Endothelial cell (in vitro differentiated cells): ENCODE measurements at regions not wholly inside any gene's neighbourhood (a gene's known extent, or its start where the extent isn't known, plus 50 kb on each side); places are given as distances from the start of the nearest gene placed in this dataset.

Experiments used
- DNase-seq: peaks from one replicate; pipeline ENCODE4 v3.0.0; 2021; ENCODE audit warnings: low spot score
- H3K27ac Mint-ChIP-seq: one replicate; pipeline ENCODE4 v1.8.0; 2021; ENCODE audit warnings: mixed read lengths, inconsistent platforms; ENCODE audit not compliant: unreplicated experiment
- H3K27me3 Mint-ChIP-seq: one replicate; pipeline ENCODE4 v1.8.0; 2021; ENCODE audit warnings: mild to moderate bottlenecking, moderate library complexity, mixed read lengths, inconsistent platforms; ENCODE audit not compliant: unreplicated experiment
- H3K36me3 Mint-ChIP-seq: one replicate; pipeline ENCODE4 v1.8.0; 2021; ENCODE audit warnings: mild to moderate bottlenecking, low read depth, mixed read lengths, inconsistent platforms; ENCODE audit not compliant: unreplicated experiment
- H3K4me1 Mint-ChIP-seq: one replicate; pipeline ENCODE4 v1.8.0; 2021; ENCODE audit warnings: mild to moderate bottlenecking, mixed read lengths, inconsistent platforms; ENCODE audit not compliant: unreplicated experiment
- H3K4me3 Mint-ChIP-seq: one replicate; pipeline ENCODE4 v1.8.0; 2021; ENCODE audit warnings: mild to moderate bottlenecking, mixed read lengths, inconsistent platforms; ENCODE audit not compliant: unreplicated experiment
- H3K9me3 Mint-ChIP-seq: one replicate; pipeline ENCODE4 v1.8.0; 2021; ENCODE audit warnings: mixed read lengths, inconsistent platforms; ENCODE audit not compliant: unreplicated experiment
- TF ChIP-seq, protein P1 (sequence below): fragments of 200-600 bp; sonication (generic); IDR thresholded peaks from one replicate; pipeline ENCODE4 v1.5.0; 2021; ENCODE audit warnings: antibody characterized with exemption; ENCODE audit not compliant: unreplicated experiment

DNA sequence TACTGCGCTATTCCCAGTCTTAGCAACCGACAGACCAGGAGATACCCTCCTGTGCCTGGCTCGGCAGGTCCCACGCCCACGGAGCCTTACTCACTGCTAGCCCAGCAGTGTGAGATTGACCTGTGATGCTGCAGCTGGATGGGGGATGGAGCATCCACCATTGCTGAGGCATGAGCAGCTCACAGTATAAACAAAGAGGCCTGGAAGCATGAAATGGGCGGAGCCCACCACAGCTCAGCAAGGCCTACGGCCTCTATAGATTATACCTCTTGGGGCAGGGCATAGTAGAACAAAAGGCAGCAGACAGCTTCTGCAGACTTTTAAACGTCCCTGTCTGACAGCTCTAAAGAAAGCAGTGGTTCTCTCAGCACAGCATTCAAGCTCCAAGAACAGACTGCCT lies 160.3 kb downstream of the ANXA2 start:
- peaks cover 19% of the 10 kb centered on the region for H3K4me1 Mint-ChIP-seq
- no peak overlapping the region for H3K27ac Mint-ChIP-seq
- TF ChIP-seq, protein P1, sequence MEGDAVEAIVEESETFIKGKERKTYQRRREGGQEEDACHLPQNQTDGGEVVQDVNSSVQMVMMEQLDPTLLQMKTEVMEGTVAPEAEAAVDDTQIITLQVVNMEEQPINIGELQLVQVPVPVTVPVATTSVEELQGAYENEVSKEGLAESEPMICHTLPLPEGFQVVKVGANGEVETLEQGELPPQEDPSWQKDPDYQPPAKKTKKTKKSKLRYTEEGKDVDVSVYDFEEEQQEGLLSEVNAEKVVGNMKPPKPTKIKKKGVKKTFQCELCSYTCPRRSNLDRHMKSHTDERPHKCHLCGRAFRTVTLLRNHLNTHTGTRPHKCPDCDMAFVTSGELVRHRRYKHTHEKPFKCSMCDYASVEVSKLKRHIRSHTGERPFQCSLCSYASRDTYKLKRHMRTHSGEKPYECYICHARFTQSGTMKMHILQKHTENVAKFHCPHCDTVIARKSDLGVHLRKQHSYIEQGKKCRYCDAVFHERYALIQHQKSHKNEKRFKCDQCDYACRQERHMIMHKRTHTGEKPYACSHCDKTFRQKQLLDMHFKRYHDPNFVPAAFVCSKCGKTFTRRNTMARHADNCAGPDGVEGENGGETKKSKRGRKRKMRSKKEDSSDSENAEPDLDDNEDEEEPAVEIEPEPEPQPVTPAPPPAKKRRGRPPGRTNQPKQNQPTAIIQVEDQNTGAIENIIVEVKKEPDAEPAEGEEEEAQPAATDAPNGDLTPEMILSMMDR, result no peak
- H3K4me3 Mint-ChIP-seq, result no peak overlapping the region
- peaks cover 4% of the 10 kb centered on the region for H3K9me3 Mint-ChIP-seq
- H3K27me3 Mint-ChIP-seq, result peaks cover 4% of the 10 kb centered on the region
- H3K36me3 Mint-ChIP-seq, result no peaks in the 10 kb centered on the region
- DNase-seq, result no peak

GRCh38 chr15:60243769-60244168 lies 154.0 kb downstream of the ANXA2 start:
- H3K27ac Mint-ChIP-seq, result no peak overlapping the region

GRCh38 chr15:60244813-60245212 lies 153.0 kb downstream of the ANXA2 start:
- H3K4me3 Mint-ChIP-seq, result no peak overlapping the region
- TF ChIP-seq, protein P1, result no peak
- H3K4me1 Mint-ChIP-seq, result no peaks in the 10 kb centered on the region
- no peak for DNase-seq
- no peaks in the 10 kb centered on the region for H3K27me3 Mint-ChIP-seq
- H3K27ac Mint-ChIP-seq, result no peak overlapping the region
- no peaks in the 10 kb centered on the region for H3K9me3 Mint-ChIP-seq
- no peaks in the 10 kb centered on the region for H3K36me3 Mint-ChIP-seq

More at GRCh38 chr15:60243769-60244168, 154.0 kb downstream of the ANXA2 start:
- Mint-ChIP-seq H3K9me3 (no peaks in the 10 kb centered on the region), H3K4me3 (no peak overlapping the region), H3K4me1 (no peaks in the 10 kb centered on the region), H3K27me3 (no peaks in the 10 kb centered on the region), H3K36me3 (no peaks in the 10 kb centered on the region)
- no peak for DNase-seq
- TF ChIP-seq, protein P1, result no peak

GRCh38 chr15:60250316-60250715 lies 147.5 kb downstream of the ANXA2 start:
- Mint-ChIP-seq H3K27me3 (no peaks in the 10 kb centered on the region), H3K9me3 (no peaks in the 10 kb centered on the region), H3K36me3 (no peaks in the 10 kb centered on the region), H3K4me3 (no peak overlapping the region), H3K4me1 (peaks cover 2% of the 10 kb centered on the region), H3K27ac (no peak overlapping the region)
- TF ChIP-seq, protein P1, result no peak
- DNase-seq, result no peak

GRCh38 chr15:60251300-60252070 lies 146.3 kb downstream of the ANXA2 start:
- Mint-ChIP-seq H3K27me3 (no peaks in the 10 kb centered on the region), H3K27ac (no peak overlapping the region), H3K4me1 (peaks cover 2% of the 10 kb centered on the region), H3K9me3 (no peaks in the 10 kb centered on the region), H3K4me3 (no peak overlapping the region), H3K36me3 (no peaks in the 10 kb centered on the region)
- TF ChIP-seq, protein P1, result no peak
- DNase-seq, result no peak
